ENCODE measurements at regions not wholly inside any gene's neighbourhood (a gene's known extent, or its start where the extent isn't known, plus 50 kb on each side); places are given as distances from the start of the nearest gene placed in this dataset.

- Histone ChIP-seq H3K4me3 (ENCODE audit: low read depth, low read length) (no peak overlapping the region), H3K36me3 (ENCODE audit: control insufficient read depth, insufficient read depth, low read length) (no peaks in the 10 kb centered on the region), H3K27me3 (ENCODE audit: control insufficient read depth, insufficient read depth, low read length) (no peaks in the 10 kb centered on the region)
- no peak for FAIRE-seq
- no peak for DNase-seq (ENCODE audit: low read depth)
- no peak for TF ChIP-seq CTCF (IDR thresholded peaks at IDR 0.05; ENCODE audit: insufficient read depth, low read length, severe bottlenecking)
Measured at GRCh38 chr15:95580121-95580520, 750.4 kb upstream of the NR2F2 start.

- no peaks in the 10 kb centered on the region for H3K36me3 ChIP-seq (ENCODE audit: control insufficient read depth, insufficient read depth, low read length)
- no peak for DNase-seq (ENCODE audit: low read depth)
- no peak for TF ChIP-seq CTCF (IDR thresholded peaks at IDR 0.05; ENCODE audit: insufficient read depth, low read length, severe bottlenecking)
- no peaks in the 10 kb centered on the region for H3K27me3 ChIP-seq (ENCODE audit: control insufficient read depth, insufficient read depth, low read length)
- no peak for FAIRE-seq
- H3K4me3 ChIP-seq (ENCODE audit: low read depth, low read length), result no peak overlapping the region
Measured at GRCh38 chr15:95581595-95581994, 748.9 kb upstream of the NR2F2 start.

GRCh38 chr15:95584088-95584487 lies 746.4 kb upstream of the NR2F2 start:
- FAIRE-seq, result no peak
- H3K27me3 ChIP-seq (ENCODE audit: control insufficient read depth, insufficient read depth, low read length), result no peaks in the 10 kb centered on the region
- DNase-seq (ENCODE audit: low read depth), result peak; percentile 44
- TF ChIP-seq CTCF (IDR thresholded peaks at IDR 0.05; ENCODE audit: insufficient read depth, low read length, severe bottlenecking), result no peak
- no peak overlapping the region for H3K4me3 ChIP-seq (ENCODE audit: low read depth, low read length)
- H3K36me3 ChIP-seq (ENCODE audit: control insufficient read depth, insufficient read depth, low read length), result no peaks in the 10 kb centered on the region

GRCh38 chr15:95588056-95588455 lies 742.4 kb upstream of the NR2F2 start:
- FAIRE-seq, result no peak
- Histone ChIP-seq H3K4me3 (ENCODE audit: low read depth, low read length) (no peak overlapping the region), H3K27me3 (ENCODE audit: control insufficient read depth, insufficient read depth, low read length) (no peaks in the 10 kb centered on the region), H3K36me3 (ENCODE audit: control insufficient read depth, insufficient read depth, low read length) (no peaks in the 10 kb centered on the region)
- no peak for DNase-seq (ENCODE audit: low read depth)
- TF ChIP-seq CTCF (IDR thresholded peaks at IDR 0.05; ENCODE audit: insufficient read depth, low read length, severe bottlenecking), result no peak

GRCh38 chr15:95590533-95591044 lies 739.9 kb upstream of the NR2F2 start:
- DNase-seq (ENCODE audit: low read depth) (peak; percentile 29), FAIRE-seq (no peak)
- Histone ChIP-seq H3K36me3 (ENCODE audit: control insufficient read depth, insufficient read depth, low read length) (no peaks in the 10 kb centered on the region), H3K27me3 (ENCODE audit: control insufficient read depth, insufficient read depth, low read length) (no peaks in the 10 kb centered on the region), H3K4me3 (ENCODE audit: low read depth, low read length) (no peak overlapping the region)
- no peak for TF ChIP-seq CTCF (IDR thresholded peaks at IDR 0.05; ENCODE audit: insufficient read depth, low read length, severe bottlenecking)

GRCh38 chr15:95591270-95591669 lies 739.2 kb upstream of the NR2F2 start:
- Histone ChIP-seq H3K4me3 (ENCODE audit: low read depth, low read length) (no peak overlapping the region), H3K27me3 (ENCODE audit: control insufficient read depth, insufficient read depth, low read length) (no peaks in the 10 kb centered on the region), H3K36me3 (ENCODE audit: control insufficient read depth, insufficient read depth, low read length) (no peaks in the 10 kb centered on the region)
- FAIRE-seq (no peak), DNase-seq (ENCODE audit: low read depth) (no peak)
- TF ChIP-seq CTCF (IDR thresholded peaks at IDR 0.05; ENCODE audit: insufficient read depth, low read length, severe bottlenecking), result no peak
